Smooth muscle cell of the brain vasculature (primary cell): ENCODE measurements at regions not wholly inside any gene's neighbourhood (a gene's known extent, or its start where the extent isn't known, plus 50 kb on each side); places are given as distances from the start of the nearest gene placed in this dataset.
"Not testable (repeated sequence)": the region's sequence is repeated elsewhere in the genome, so short reads cannot be mapped to it uniquely, and the experiment has no call there.

Source experiments
- DNase-seq: peaks from one replicate; pipeline ENCODE4 v3.0.0-alpha.2; 2012; ENCODE audit warnings: low read depth, low spot score

GRCh38 chr3:137612291-137612690 lies 151.8 kb upstream of the SOX14 start:
- no peak for DNase-seq

DNA sequence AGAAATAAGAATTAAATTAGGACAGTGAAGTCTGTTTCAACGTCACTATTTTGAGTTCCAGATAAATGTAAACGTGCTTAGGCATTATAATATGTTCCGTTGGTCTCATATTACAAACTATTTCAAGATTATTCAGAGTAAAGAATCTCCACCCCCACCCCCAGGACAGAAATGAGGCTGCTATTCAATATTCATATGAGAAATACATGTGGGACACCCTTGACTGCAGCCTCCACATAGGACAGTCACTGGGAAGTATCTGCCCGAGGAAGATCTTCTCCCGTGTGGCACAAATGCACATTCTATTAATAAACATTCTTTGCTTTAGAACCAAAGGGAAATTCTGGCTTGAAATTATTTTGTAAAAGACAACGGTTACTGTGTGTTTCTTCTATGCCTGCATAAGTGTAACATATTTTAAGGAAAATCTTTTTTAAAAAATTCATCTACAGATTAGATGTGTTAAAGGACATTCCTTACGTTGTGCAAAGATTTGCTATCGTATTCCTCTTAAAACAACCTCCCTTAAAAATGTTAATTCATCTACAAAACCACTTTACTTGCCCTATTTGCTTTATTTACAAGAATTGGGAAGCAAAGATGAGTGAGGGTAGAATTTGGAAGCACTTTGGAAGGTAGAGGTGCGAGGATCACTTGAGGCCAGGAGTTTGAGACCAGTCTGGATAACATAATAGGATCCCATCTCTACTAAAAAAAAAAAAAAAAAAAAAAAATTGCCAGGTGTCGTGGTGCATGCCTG lies 148.3 kb upstream of the SOX14 start:
- no peak for DNase-seq

DNA sequence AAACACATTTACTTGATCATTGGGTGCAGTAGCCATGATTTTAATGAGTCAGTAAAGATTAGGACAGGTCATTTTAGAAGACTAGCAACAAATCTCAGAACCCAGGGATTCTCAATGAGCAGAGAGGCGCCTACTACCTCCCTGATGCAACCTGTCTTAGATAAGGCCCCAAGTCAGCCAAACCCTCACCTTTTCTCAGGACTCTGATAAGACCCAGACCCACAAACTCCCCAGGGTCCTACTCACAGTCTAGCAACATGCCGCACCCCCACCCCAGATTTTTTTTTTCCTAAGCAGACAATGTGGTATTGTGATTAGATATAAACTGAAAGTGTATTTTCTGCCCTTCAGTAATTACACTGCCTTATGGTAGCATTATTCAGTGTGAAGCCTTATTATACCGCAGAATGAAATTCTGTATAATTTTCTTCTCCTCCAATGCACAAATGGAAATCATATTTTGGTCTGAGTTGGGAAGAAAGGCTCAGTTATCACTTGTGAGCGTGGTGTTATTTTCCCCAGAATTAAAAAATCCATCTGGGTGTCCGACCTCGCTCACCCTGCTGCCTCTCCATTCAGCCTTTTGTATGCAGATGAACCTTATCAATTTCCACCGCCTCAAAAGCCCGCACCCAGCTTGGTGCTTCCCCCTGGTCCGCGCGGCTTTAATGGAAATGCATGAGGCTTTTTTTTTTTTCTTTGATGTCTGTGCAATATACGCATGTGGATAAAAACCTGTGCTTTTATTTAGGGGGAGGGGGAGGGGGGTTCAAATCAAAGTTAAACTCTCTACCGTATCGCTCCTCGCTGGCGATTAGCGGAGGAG lies 122.0 kb upstream of the SOX14 start:
- DNase-seq: no peak

- no peak for DNase-seq
These were observed 121.3 kb upstream of the SOX14 start for GRCh38 chr3:137642831-137643230.

DNA sequence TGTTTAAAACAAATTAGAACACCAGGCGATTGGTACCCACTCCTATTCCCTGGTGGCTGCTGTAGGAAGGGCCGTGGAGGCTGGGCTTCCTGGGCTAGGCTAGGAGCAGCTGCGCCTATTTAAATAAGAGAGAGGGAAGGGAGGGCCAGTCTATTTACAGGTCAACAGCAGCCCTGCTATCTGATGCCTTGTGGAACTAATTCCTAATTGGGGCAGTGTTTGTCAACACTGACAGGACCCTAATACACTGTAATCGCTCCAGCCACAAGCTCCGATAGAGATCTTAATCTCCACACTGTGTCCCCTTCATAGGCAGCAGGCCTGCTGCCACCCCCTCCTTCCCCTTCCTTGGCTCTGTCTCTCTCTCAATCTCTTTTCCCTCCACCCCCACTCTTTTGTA lies 116.9 kb upstream of the SOX14 start:
- DNase-seq: no peak

DNA sequence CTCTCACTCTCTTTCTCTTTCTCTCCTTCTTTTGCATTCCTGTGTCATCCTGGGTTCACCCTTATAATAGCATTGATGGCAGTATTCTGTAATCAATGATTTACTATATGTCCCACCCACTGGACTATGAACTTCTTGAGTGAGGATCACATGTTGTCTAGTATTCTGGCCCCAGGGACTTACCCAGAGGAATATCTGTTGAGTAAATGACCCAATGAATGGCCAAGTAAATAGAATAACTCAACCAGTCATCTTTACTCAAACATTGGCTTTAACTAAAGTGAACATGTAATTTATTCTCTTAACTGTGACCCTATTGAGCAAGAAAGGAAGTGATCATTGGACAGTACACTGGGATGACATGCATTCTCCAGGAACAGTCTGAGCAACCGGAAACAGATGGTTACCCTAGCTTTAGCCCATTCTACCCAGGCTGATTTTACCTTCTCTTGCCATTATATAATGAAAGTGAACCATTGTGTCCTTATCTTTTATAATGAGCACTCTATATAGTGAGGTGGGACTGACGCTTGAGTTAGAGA lies 94.5 kb upstream of the SOX14 start:
- no peak for DNase-seq

- DNase-seq: no peak
These were observed 76.8 kb upstream of the SOX14 start for GRCh38 chr3:137687181-137687879.

GRCh38 chr3:137692803-137693431 lies 71.2 kb upstream of the SOX14 start:
- no peak for DNase-seq

GRCh38 chr3:137693791-137694190 lies 70.3 kb upstream of the SOX14 start:
- DNase-seq: no peak

- no peak for DNase-seq
These were observed 69.3 kb upstream of the SOX14 start for GRCh38 chr3:137694836-137695235.

GRCh38 chr3:137695351-137695750 lies 68.8 kb upstream of the SOX14 start:
- no peak for DNase-seq

- no peak for DNase-seq
These were observed 55.0 kb upstream of the SOX14 start for GRCh38 chr3:137709011-137709601.

DNA sequence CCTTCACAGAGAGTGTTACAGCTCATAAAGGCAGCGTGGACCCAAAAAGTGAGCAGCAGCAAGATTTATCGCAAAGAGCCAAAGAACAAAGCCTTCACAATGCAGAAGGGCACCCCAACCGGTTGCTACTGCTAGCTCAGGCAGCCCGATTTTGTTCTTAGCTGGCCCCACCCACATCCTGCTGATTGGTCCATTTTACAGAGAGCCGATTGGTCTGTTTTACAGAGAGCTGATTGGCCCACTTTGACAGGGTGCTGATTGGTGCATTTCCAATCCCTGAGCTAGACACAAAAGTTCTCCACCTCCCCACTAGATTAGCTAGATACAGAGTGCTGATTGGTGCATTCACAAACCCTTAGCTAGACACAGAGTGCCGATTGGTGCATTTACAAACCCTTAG lies 50.1 kb upstream of the SOX14 start:
- DNase-seq: not testable (repeated sequence)
